ENCODE measurements at regions not wholly inside any gene's neighbourhood (a gene's known extent, or its start where the extent isn't known, plus 50 kb on each side); places are given as distances from the start of the nearest gene placed in this dataset.

GRCh38 chr5:5900350-5900749 lies 477.9 kb downstream of the ICE1 start:
- TF ChIP-seq CTCF (IDR thresholded peaks at IDR 0.05): no peak
- no peak for TF ChIP-seq POLR2A (IDR thresholded peaks at IDR 0.05)

Data from heart left ventricle (tissue), 13 donors.